ENCODE measurements at regions not wholly inside any gene's neighbourhood (a gene's known extent, or its start where the extent isn't known, plus 50 kb on each side); places are given as distances from the start of the nearest gene placed in this dataset.

- ATAC-seq, result no peak
- TF ChIP-seq JUN (CRISPR knock-in tag; IDR thresholded peaks at IDR 0.05) (no peak), IRF2 (CRISPR knock-in tag; IDR thresholded peaks at IDR 0.05; ENCODE audit: borderline replicate concordance, low read depth) (no peak), JAZF1 (CRISPR knock-in tag; IDR thresholded peaks at IDR 0.05) (no peak), RORB (CRISPR knock-in tag; IDR thresholded peaks at IDR 0.05) (no peak), ETV6 (CRISPR knock-in tag; IDR thresholded peaks at IDR 0.05) (no peak), GTF2I (CRISPR knock-in tag; conservative IDR thresholded peaks at IDR 0.05) (no peak), ZNF423 (CRISPR knock-in tag; IDR thresholded peaks at IDR 0.05) (no peak), PREB (CRISPR knock-in tag; IDR thresholded peaks at IDR 0.05; ENCODE audit: borderline replicate concordance) (no peak), PRDM15 (CRISPR knock-in tag; IDR thresholded peaks at IDR 0.05) (no peak), PRRX2 (CRISPR knock-in tag; IDR thresholded peaks at IDR 0.05) (no peak), SOX15 (CRISPR knock-in tag; IDR thresholded peaks at IDR 0.05) (no peak), MXD4 (CRISPR knock-in tag; IDR thresholded peaks at IDR 0.05; ENCODE audit: borderline replicate concordance) (no peak), TP53 (CRISPR knock-in tag; IDR thresholded peaks at IDR 0.05) (no peak)
- TF ChIP-seq, protein P1, sequence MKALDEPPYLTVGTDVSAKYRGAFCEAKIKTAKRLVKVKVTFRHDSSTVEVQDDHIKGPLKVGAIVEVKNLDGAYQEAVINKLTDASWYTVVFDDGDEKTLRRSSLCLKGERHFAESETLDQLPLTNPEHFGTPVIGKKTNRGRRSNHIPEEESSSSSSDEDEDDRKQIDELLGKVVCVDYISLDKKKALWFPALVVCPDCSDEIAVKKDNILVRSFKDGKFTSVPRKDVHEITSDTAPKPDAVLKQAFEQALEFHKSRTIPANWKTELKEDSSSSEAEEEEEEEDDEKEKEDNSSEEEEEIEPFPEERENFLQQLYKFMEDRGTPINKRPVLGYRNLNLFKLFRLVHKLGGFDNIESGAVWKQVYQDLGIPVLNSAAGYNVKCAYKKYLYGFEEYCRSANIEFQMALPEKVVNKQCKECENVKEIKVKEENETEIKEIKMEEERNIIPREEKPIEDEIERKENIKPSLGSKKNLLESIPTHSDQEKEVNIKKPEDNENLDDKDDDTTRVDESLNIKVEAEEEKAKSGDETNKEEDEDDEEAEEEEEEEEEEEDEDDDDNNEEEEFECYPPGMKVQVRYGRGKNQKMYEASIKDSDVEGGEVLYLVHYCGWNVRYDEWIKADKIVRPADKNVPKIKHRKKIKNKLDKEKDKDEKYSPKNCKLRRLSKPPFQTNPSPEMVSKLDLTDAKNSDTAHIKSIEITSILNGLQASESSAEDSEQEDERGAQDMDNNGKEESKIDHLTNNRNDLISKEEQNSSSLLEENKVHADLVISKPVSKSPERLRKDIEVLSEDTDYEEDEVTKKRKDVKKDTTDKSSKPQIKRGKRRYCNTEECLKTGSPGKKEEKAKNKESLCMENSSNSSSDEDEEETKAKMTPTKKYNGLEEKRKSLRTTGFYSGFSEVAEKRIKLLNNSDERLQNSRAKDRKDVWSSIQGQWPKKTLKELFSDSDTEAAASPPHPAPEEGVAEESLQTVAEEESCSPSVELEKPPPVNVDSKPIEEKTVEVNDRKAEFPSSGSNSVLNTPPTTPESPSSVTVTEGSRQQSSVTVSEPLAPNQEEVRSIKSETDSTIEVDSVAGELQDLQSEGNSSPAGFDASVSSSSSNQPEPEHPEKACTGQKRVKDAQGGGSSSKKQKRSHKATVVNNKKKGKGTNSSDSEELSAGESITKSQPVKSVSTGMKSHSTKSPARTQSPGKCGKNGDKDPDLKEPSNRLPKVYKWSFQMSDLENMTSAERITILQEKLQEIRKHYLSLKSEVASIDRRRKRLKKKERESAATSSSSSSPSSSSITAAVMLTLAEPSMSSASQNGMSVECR (CRISPR knock-in tag; IDR thresholded peaks at IDR 0.05; ENCODE audit: borderline replicate concordance), result no peak
- TF ChIP-seq, protein P2, sequence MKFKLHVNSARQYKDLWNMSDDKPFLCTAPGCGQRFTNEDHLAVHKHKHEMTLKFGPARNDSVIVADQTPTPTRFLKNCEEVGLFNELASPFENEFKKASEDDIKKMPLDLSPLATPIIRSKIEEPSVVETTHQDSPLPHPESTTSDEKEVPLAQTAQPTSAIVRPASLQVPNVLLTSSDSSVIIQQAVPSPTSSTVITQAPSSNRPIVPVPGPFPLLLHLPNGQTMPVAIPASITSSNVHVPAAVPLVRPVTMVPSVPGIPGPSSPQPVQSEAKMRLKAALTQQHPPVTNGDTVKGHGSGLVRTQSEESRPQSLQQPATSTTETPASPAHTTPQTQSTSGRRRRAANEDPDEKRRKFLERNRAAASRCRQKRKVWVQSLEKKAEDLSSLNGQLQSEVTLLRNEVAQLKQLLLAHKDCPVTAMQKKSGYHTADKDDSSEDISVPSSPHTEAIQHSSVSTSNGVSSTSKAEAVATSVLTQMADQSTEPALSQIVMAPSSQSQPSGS (CRISPR knock-in tag; IDR thresholded peaks at IDR 0.05; ENCODE audit: borderline replicate concordance, low read depth), result no peak
- TF ChIP-seq, protein P3, sequence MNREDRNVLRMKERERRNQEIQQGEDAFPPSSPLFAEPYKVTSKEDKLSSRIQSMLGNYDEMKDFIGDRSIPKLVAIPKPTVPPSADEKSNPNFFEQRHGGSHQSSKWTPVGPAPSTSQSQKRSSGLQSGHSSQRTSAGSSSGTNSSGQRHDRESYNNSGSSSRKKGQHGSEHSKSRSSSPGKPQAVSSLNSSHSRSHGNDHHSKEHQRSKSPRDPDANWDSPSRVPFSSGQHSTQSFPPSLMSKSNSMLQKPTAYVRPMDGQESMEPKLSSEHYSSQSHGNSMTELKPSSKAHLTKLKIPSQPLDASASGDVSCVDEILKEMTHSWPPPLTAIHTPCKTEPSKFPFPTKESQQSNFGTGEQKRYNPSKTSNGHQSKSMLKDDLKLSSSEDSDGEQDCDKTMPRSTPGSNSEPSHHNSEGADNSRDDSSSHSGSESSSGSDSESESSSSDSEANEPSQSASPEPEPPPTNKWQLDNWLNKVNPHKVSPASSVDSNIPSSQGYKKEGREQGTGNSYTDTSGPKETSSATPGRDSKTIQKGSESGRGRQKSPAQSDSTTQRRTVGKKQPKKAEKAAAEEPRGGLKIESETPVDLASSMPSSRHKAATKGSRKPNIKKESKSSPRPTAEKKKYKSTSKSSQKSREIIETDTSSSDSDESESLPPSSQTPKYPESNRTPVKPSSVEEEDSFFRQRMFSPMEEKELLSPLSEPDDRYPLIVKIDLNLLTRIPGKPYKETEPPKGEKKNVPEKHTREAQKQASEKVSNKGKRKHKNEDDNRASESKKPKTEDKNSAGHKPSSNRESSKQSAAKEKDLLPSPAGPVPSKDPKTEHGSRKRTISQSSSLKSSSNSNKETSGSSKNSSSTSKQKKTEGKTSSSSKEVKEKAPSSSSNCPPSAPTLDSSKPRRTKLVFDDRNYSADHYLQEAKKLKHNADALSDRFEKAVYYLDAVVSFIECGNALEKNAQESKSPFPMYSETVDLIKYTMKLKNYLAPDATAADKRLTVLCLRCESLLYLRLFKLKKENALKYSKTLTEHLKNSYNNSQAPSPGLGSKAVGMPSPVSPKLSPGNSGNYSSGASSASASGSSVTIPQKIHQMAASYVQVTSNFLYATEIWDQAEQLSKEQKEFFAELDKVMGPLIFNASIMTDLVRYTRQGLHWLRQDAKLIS (CRISPR knock-in tag; IDR thresholded peaks at IDR 0.05; ENCODE audit: borderline replicate concordance), result no peak
- TF ChIP-seq, protein P4, sequence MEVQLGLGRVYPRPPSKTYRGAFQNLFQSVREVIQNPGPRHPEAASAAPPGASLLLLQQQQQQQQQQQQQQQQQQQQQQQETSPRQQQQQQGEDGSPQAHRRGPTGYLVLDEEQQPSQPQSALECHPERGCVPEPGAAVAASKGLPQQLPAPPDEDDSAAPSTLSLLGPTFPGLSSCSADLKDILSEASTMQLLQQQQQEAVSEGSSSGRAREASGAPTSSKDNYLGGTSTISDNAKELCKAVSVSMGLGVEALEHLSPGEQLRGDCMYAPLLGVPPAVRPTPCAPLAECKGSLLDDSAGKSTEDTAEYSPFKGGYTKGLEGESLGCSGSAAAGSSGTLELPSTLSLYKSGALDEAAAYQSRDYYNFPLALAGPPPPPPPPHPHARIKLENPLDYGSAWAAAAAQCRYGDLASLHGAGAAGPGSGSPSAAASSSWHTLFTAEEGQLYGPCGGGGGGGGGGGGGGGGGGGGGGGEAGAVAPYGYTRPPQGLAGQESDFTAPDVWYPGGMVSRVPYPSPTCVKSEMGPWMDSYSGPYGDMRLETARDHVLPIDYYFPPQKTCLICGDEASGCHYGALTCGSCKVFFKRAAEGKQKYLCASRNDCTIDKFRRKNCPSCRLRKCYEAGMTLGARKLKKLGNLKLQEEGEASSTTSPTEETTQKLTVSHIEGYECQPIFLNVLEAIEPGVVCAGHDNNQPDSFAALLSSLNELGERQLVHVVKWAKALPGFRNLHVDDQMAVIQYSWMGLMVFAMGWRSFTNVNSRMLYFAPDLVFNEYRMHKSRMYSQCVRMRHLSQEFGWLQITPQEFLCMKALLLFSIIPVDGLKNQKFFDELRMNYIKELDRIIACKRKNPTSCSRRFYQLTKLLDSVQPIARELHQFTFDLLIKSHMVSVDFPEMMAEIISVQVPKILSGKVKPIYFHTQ (CRISPR knock-in tag; IDR thresholded peaks at IDR 0.05), result no peak
- TF ChIP-seq, protein P5, sequence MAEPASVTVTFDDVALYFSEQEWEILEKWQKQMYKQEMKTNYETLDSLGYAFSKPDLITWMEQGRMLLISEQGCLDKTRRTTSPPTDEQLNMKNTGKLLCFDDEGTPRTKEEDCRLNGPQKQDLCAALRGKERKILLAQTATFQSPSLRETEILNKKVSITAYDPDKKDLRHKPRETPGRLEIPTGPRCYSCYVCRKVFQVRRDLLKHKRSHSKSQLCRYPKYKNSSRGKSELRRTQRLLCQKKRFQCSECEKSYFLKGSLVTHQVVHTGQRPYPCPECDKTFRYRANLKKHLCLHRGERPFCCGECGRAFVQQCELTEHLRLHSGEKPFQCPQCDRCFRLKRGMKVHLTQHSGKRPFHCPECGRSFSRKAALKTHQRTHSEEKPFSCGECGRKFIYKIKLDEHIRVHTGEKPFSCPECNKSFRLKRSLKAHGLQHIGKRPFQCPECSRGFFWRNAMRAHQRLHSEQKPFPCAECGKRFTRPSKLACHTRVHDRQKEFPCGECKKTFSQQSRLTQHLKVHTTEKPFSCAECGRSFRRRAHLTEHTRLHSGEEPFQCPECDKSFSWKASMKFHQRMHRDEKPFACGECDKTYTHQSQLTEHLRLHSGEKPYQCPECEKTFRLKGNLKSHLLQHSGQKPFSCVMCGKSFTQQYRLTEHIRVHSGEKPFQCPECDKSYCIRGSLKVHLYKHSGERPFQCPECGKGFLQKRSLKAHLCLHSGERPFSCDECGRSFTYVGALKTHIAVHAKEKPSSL (CRISPR knock-in tag; conservative IDR thresholded peaks at IDR 0.05), result no peak
- no peak for DNase-seq (ENCODE audit: low spot score)
- ChIA-PET POLR2A (no interaction called here), CTCF (interaction anchor here (1.3 kb wide), 1 partner anchor 14 kb away, joined by 4 read pairs; no protein-coding TSS in a partner anchor)
- H3K27me3 Mint-ChIP-seq (ENCODE audit: low read depth), result no peaks in the 10 kb centered on the region
- no peaks in the 10 kb centered on the region for H3K36me3 Mint-ChIP-seq
- no peaks in the 10 kb centered on the region for H3K4me1 Mint-ChIP-seq
- no peaks in the 10 kb centered on the region for H3K9me3 Mint-ChIP-seq
- H3K27ac Mint-ChIP-seq, result no peak overlapping the region
- H3K4me3 Mint-ChIP-seq, result no peak overlapping the region
These were observed 299.5 kb upstream of the B3GAT1 start for GRCh38 chr11:134711588-134711987.

Data from WTC11 (cell line).